GM12878 (cell line): ENCODE measurements at regions not wholly inside any gene's neighbourhood (a gene's known extent, or its start where the extent isn't known, plus 50 kb on each side); places are given as distances from the start of the nearest gene placed in this dataset.

Experiments
- ATAC-seq: fragments of 200-7000 bp; cut with Tn5 transposase; 3 replicates; pipeline ENCODE4 v1.9.1; 2020; ENCODE audit warnings: mild to moderate bottlenecking, moderate library complexity
- BruUV-seq: library from RNA; stranded (reverse); fragments of 400-500 nt; replicated peaks from 2 replicates; lab custom pipeline; 2021; lab: Mats Ljungman, UMichigan
- CTCF ChIA-PET: fragments of 300-600 bp; sonication (Branson Sonifier 250); formaldehyde crosslinking; extraction: SDS; loops from one replicate; lab custom pipeline; 2021; ENCODE audit warnings: inconsistent platforms; lab: Yijun Ruan, JAX
- POLR2A ChIA-PET: fragments of 350-600 bp; formaldehyde crosslinking; extraction: SDS; loops from one replicate; lab custom pipeline; 2021; ENCODE audit warnings: inconsistent platforms; lab: Charles Lee
- RAD21 ChIA-PET: fragments of 300-600 bp; sonication (Branson Sonifier 250); formaldehyde crosslinking; loops from one replicate; lab custom pipeline; 2023; ENCODE audit warnings: antibody characterized with exemption; ENCODE audit not compliant: unreplicated experiment; lab: Charles Lee
- SMC1A ChIA-PET: fragments of 300-600 bp; sonication (Branson Sonifier 250); formaldehyde crosslinking; loops from one replicate; lab custom pipeline; 2023; ENCODE audit not compliant: unreplicated experiment, uncharacterized antibody; lab: Charles Lee
- DNase-seq: peaks from one replicate; pipeline ENCODE4 v3.0.0-alpha.2; 2011; ENCODE audit warnings: low read depth, low spot score
- FAIRE-seq: peaks from 3 replicates; lab custom pipeline; 2011; peaks lifted over from hg19 to GRCh38; lab: Jason Lieb, UNC
- H2AFZ ChIP-seq: 2 replicates; pipeline ENCODE4 v1.6.0; 2011; ENCODE audit warnings: low read depth, low read length, control low read depth; ENCODE audit not compliant: control insufficient read depth
- H3K27ac ChIP-seq: 2 replicates; pipeline ENCODE4 v1.5.1; 2011; ENCODE audit warnings: control low read depth; ENCODE audit not compliant: control insufficient read depth, insufficient read depth
- H3K27me3 ChIP-seq, 2 experiments: replicated peaks in 1 of 2; 2 replicates each; pipeline versions ENCODE4 v1.6.0 to v1.6.1; 2011; ENCODE audit warnings: low read length in 1 of 2; ENCODE audit not compliant: control insufficient read depth in 2 of 2, insufficient read depth in 2 of 2
- H3K36me3 ChIP-seq, 2 experiments: 2 replicates each; pipeline ENCODE4 v1.5.1; 2011; ENCODE audit warnings: low read length in 1 of 2; ENCODE audit not compliant: control insufficient read depth in 2 of 2, insufficient read depth in 2 of 2
- H3K4me1 ChIP-seq: 2 replicates; pipeline ENCODE4 v1.6.1; 2011; ENCODE audit warnings: mild to moderate bottlenecking, low read length, moderate library complexity, mixed read lengths; ENCODE audit not compliant: control insufficient read depth, insufficient read depth
- H3K4me2 ChIP-seq: 2 replicates; pipeline ENCODE4 v1.6.0; 2011; ENCODE audit warnings: control low read depth; ENCODE audit not compliant: control insufficient read depth, insufficient read depth
- H3K4me3 ChIP-seq: fragments of 200-600 bp; sonication (generic); 2 replicates; pipeline ENCODE4 v1.5.1; 2016
- H3K79me2 ChIP-seq: 2 replicates; pipeline ENCODE4 v1.6.0; 2011; ENCODE audit warnings: low read length; ENCODE audit not compliant: control insufficient read depth, insufficient read depth
- H3K9ac ChIP-seq: 2 replicates; pipeline ENCODE4 v1.8.0; 2011; ENCODE audit warnings: low read length, control low read depth, mixed read lengths; ENCODE audit not compliant: control insufficient read depth, insufficient read depth
- H3K9me3 ChIP-seq: replicated peaks from 3 replicates; pipeline ENCODE4 v1.5.1; 2011; ENCODE audit warnings: mild to moderate bottlenecking, low read length; ENCODE audit not compliant: control insufficient read depth, insufficient read depth
- H4K20me1 ChIP-seq: 2 replicates; pipeline ENCODE4 v1.6.0; 2011; ENCODE audit not compliant: control insufficient read depth, insufficient read depth
- BACH1 ChIP-seq: fragments of 450-650 bp; IDR thresholded peaks from 2 replicates; pipeline ENCODE4 v1.6.1; 2017; ENCODE audit warnings: mild to moderate bottlenecking, borderline replicate concordance
- CHD1 ChIP-seq: IDR thresholded peaks from 2 replicates; pipeline ENCODE4 v1.6.1; 2012; ENCODE audit warnings: low read depth, low read length, improper control_type of control experiment
- IKZF1 ChIP-seq: fragments of 450-650 bp; conservative IDR thresholded peaks from 2 replicates; pipeline ENCODE4 v1.6.1; 2017; ENCODE audit warnings: antibody characterized with exemption, mild to moderate bottlenecking
- IRF3 ChIP-seq: fragments of 450-650 bp; IDR thresholded peaks from 2 replicates; pipeline ENCODE4 v1.6.1; 2014; ENCODE audit warnings: mild to moderate bottlenecking
- KDM1A ChIP-seq: fragments of 200-600 bp; sonication (generic); IDR thresholded peaks from 2 replicates; pipeline ENCODE4 v1.6.1; 2016; ENCODE audit warnings: borderline replicate concordance
- MYC ChIP-seq: IDR thresholded peaks from 2 replicates; pipeline ENCODE4 v1.6.1; 2011; ENCODE audit warnings: mild to moderate bottlenecking, low read length, moderate library complexity, inconsistent platforms; ENCODE audit not compliant: insufficient read depth, insufficient replicate concordance, insufficient read length, severe bottlenecking
- NFYA ChIP-seq: IDR thresholded peaks from 2 replicates; pipeline ENCODE4 v1.6.1; 2011; ENCODE audit warnings: low read depth, mild to moderate bottlenecking, low read length, improper control_type of control experiment, borderline replicate concordance
- PAX8 ChIP-seq: fragments of 450-650 bp; IDR thresholded peaks from 2 replicates; pipeline ENCODE4 v1.6.1; 2017; ENCODE audit warnings: mild to moderate bottlenecking, moderate library complexity
- RBBP5 ChIP-seq: fragments of 200-600 bp; sonication (generic); conservative IDR thresholded peaks from 2 replicates; pipeline ENCODE4 v1.6.1; 2016
- RCOR1 ChIP-seq: conservative IDR thresholded peaks from 2 replicates; pipeline ENCODE4 v1.6.1; 2012; ENCODE audit warnings: low read depth, low read length, improper control_type of control experiment
- SP1 ChIP-seq: IDR thresholded peaks from one replicate; pipeline ENCODE4 v1.6.1; 2011; ENCODE audit warnings: low read depth, low read length
- SUPT20H ChIP-seq: IDR thresholded peaks from 2 replicates; pipeline ENCODE4 v1.6.1; 2011; ENCODE audit warnings: low read depth, mild to moderate bottlenecking, low read length, moderate library complexity, borderline replicate concordance; ENCODE audit not compliant: control insufficient read depth
- TAF1 ChIP-seq: IDR thresholded peaks from 2 replicates; pipeline ENCODE4 v1.6.1; 2011; ENCODE audit warnings: mild to moderate bottlenecking, low read depth, low read length, borderline replicate concordance
- USF2 ChIP-seq: IDR thresholded peaks from 2 replicates; pipeline ENCODE4 v1.6.1; 2011; ENCODE audit warnings: low read depth, low read length, improper control_type of control experiment, borderline replicate concordance
- YY1 ChIP-seq: IDR thresholded peaks from 2 replicates; pipeline ENCODE4 v1.6.1; 2011; ENCODE audit warnings: low read depth, mild to moderate bottlenecking, low read length
- ZNF384 ChIP-seq: IDR thresholded peaks from 2 replicates; pipeline ENCODE4 v1.6.1; 2012; ENCODE audit warnings: low read depth, mild to moderate bottlenecking, low read length, improper control_type of control experiment, borderline replicate concordance
- WGBS: methylation state at CpG from one replicate; pipeline ENCODE4 v1.1.6; 2016; ENCODE audit warnings: low lambda C conversion rate; ENCODE audit not compliant: insufficient replicate concordance, insufficient coverage; ENCODE audit errors: missing lambda C conversion rate; 5-methylcytosine and 5-hydroxymethylcytosine counted together
- in situ Hi-C: fragments of 300-500 bp; cut with MboI; formaldehyde crosslinking; loops from 9 replicates; pipeline ENCODE4 v1.14.3; 2018; ENCODE audit warnings: mixed read lengths
- intact Hi-C: fragments of 100-400 bp; cut with micrococcal nuclease; formaldehyde crosslinking; loops from one replicate; pipeline ENCODE4 v1.14.2; 2022; ENCODE audit not compliant: unreplicated experiment

- ATAC-seq, result no peak
- no peak overlapping the region for H2AFZ ChIP-seq
- no peaks in the 10 kb centered on the region for H3K36me3 ChIP-seq
- H3K4me2 ChIP-seq, result no peak overlapping the region
- ChIA-PET RAD21 (no interaction called here), POLR2A (no interaction called here), SMC1A (no interaction called here), CTCF (no interaction called here)
- in situ Hi-C loops, result no loop called here
- peaks cover 0 to 6% of the 10 kb centered on the region in 2 experiments; a peak in 3 of 4 replicates for H3K27me3 ChIP-seq
- BruUV-seq, result no TSS peak
- WGBS, result 20% methylated on average over 13 of the region's 13 CpGs
- H3K4me1 ChIP-seq, result no peaks in the 10 kb centered on the region
- no peaks in the 10 kb centered on the region for H3K79me2 ChIP-seq
- H3K9ac ChIP-seq, result no peak overlapping the region
- intact Hi-C loops, result no loop called here
- H3K4me3 ChIP-seq, result no peak overlapping the region
- no peak for TF ChIP-seq IKZF1
- no peak for TF ChIP-seq RCOR1
- TF ChIP-seq NFYA, result no peak
- TF ChIP-seq PAX8, result no peak
- TF ChIP-seq CHD1, result no peak
- TF ChIP-seq RBBP5, result no peak
- no peak for DNase-seq
- no peak overlapping the region for H3K27ac ChIP-seq
- H3K9me3 ChIP-seq, result no peaks in the 10 kb centered on the region; the same call in 2 of the 3 replicates
- FAIRE-seq, result no peak
- H4K20me1 ChIP-seq, result no peaks in the 10 kb centered on the region
Measured at GRCh38 chr5:155729684-155730059, 597.3 kb upstream of the SGCD start.

- in situ Hi-C loops, result no loop called here
- TF ChIP-seq KDM1A, result no peak
- TF ChIP-seq YY1, result no peak
- TF ChIP-seq IRF3, result no peak
- no peak for TF ChIP-seq USF2
- no peak for TF ChIP-seq MYC
- TF ChIP-seq BACH1, result no peak
- TF ChIP-seq ZNF384, result no peak
- TF ChIP-seq SP1, result no peak
- no peak for TF ChIP-seq SUPT20H
- no peak for TF ChIP-seq TAF1
Measured at GRCh38 chr5:155732587-155733376, 594.2 kb upstream of the SGCD start.

More at GRCh38 chr5:155732587-155733376, 594.2 kb upstream of the SGCD start:
- H3K9ac ChIP-seq, result no peak overlapping the region
- no peaks in the 10 kb centered on the region for H3K36me3 ChIP-seq
- H3K79me2 ChIP-seq, result no peaks in the 10 kb centered on the region
- peaks cover 0 to 4% of the 10 kb centered on the region in 2 experiments; a peak in 3 of 4 replicates for H3K27me3 ChIP-seq
- H3K4me3 ChIP-seq, result no peak overlapping the region
- ChIA-PET POLR2A (no interaction called here), RAD21 (interaction anchor here (0.7 kb wide), 1 partner anchor 374 kb away, joined by 3 read pairs; no protein-coding TSS in a partner anchor), SMC1A (no interaction called here), CTCF (interaction anchor here (0.6 kb wide), 1 partner anchor 688 kb away, joined by 5 read pairs; no protein-coding TSS in a partner anchor)
- 5% methylated on average over 5 of the region's 6 CpGs for WGBS
- intact Hi-C loops, result no loop called here
- no peak for ATAC-seq
- BruUV-seq, result no TSS peak
- H4K20me1 ChIP-seq, result no peaks in the 10 kb centered on the region
- no peaks in the 10 kb centered on the region; the same call in 2 of the 3 replicates for H3K9me3 ChIP-seq
- no peak for FAIRE-seq
- H3K4me1 ChIP-seq, result no peaks in the 10 kb centered on the region
- no peak overlapping the region for H3K27ac ChIP-seq
- H3K4me2 ChIP-seq, result no peak overlapping the region
- DNase-seq, result no peak
- no peak overlapping the region for H2AFZ ChIP-seq
